GM18951 (cell line): ENCODE measurements at regions not wholly inside any gene's neighbourhood (a gene's known extent, or its start where the extent isn't known, plus 50 kb on each side); places are given as distances from the start of the nearest gene placed in this dataset.
"Not testable (repeated sequence)": the region's sequence is repeated elsewhere in the genome, so short reads cannot be mapped to it uniquely, and the experiment has no call there.

Source experiments
- POLR2A ChIP-seq: IDR thresholded peaks from 4 replicates; pipeline ENCODE4 v1.6.1; 2011; ENCODE audit warnings: mild to moderate bottlenecking; ENCODE audit not compliant: insufficient read length, insufficient read depth; ENCODE audit errors: extremely low read depth
- in situ Hi-C: fragments of 300-500 bp; cut with MboI; formaldehyde crosslinking; loops from one replicate; pipeline ENCODE4 v1.12.0; 2022; ENCODE audit warnings: low sequenced_read_pairs, mixed read lengths, inconsistent platforms; ENCODE audit not compliant: unreplicated experiment

DNA sequence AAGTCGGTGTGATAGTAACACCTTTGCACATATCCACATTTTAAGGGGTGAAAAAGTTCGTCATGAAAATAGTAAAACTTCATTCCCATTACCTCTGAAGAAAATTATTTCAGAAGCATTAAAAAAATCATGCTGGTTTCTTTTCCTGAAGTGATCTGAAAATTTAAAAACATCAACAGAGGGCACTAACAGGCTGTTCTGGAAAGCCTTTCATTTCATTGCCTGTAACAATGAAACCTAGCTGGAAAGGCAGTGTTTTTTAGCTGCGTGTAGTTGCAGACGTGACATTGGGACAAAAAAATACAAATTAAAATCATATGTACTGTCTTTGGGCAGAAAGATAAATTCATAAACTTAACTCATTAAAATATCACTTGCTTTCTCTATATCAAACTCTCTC lies 993.8 kb downstream of the GBE1 start:
- in situ Hi-C loops, result no loop called here
- no peak for TF ChIP-seq POLR2A

DNA sequence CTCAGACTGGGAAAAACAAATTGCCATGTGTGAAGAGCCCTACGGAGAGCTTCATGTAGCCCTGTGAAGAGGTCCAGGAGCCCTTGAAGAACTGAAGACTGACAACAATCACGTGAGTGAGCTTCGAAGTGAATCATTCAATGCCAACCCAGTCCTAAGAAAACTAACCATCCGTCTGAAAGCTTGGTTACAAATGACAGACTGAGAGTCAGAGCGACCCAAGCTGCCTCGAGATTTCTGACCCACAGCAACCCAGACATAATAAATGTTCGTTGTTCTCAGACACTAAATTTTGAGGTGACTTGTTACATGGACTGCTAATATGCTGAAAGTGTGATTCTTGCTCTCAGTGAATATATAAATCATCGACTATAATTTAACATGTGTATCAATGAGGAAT lies 987.2 kb upstream of the ROBO1 start:
- TF ChIP-seq POLR2A, result no peak
- in situ Hi-C loops, result no loop called here

DNA sequence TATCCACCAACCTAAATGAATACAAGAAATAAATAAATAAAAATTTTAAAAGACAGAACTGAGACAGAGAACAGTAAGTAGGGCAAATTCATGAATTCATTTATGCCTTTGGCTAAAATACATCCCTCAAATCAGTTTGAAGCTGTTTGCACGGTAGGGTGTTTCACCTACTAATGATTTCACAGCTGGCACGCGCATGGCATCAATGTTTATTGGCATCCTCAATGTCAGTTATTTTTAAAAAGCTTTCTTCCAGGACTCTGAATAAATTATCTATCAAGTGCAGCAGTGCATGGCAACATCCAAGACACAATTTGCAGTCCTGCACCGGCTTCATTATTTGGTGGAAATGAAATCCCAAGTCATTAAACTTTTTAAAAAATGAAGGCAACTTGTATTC lies 985.2 kb upstream of the ROBO1 start:
- in situ Hi-C loops, result no loop called here
- no peak for TF ChIP-seq POLR2A

DNA sequence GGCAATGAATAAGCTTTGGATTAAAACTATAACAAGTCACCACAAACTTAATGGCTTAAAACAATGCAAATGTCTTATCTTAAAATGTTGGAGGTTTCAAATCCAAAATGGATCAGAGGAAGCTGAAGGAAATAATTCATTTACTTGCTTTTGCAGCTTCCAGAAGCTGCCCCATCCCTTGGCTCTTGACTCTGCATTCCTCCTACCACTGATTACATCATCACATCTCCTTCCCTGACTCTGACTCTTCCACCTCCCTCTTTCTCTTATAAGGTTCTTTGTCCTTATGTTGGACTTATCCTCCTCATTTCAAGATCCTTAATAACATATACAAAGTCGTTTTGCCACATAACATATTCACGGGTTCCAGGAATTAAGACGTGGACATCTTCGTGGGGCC lies 982.8 kb upstream of the ROBO1 start:
- in situ Hi-C loops, result no loop called here

DNA sequence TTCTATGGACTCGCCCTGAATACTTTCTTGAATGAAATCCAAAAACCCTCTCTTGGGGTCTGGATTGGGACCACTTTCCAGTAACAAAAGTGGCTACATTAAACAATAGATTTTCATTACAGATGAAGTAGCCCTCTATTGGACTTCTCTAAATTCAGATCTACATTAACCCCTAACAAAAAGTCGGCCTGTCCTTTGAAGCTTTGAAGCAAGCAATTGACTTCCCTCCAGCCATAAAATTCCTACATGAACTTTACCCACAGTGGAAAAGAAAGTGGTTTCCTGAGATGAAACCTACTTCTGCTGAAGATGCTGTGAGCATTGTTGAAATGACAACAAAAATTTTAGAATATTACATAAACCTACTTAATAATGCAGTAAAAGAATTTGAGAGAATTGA lies 967.1 kb upstream of the ROBO1 start:
- in situ Hi-C loops, result no loop called here
- TF ChIP-seq POLR2A, result no peak

More for the DNA sequence above, 982.8 kb upstream of the ROBO1 start:
- no peak for TF ChIP-seq POLR2A

DNA sequence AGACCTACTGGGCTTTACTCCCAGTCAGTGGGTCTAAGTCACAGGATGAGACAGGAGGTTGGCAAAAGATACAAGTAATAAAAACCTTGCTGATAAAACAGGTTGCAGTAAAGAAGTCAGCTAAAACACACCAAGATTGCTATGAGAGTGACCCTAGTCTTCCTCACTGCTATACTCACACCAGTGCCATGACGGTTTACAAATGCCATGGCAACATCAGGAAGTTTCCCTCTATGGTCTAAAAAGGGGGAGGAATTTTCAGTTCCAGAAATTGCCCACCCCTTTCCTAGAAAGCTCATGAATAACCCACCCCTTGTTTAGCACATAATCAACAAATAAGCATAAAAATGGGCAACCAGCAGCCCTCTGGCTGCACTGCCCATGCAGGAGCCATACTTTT lies 966.7 kb upstream of the ROBO1 start:
- in situ Hi-C loops, result no loop called here
- TF ChIP-seq POLR2A, result no peak

DNA sequence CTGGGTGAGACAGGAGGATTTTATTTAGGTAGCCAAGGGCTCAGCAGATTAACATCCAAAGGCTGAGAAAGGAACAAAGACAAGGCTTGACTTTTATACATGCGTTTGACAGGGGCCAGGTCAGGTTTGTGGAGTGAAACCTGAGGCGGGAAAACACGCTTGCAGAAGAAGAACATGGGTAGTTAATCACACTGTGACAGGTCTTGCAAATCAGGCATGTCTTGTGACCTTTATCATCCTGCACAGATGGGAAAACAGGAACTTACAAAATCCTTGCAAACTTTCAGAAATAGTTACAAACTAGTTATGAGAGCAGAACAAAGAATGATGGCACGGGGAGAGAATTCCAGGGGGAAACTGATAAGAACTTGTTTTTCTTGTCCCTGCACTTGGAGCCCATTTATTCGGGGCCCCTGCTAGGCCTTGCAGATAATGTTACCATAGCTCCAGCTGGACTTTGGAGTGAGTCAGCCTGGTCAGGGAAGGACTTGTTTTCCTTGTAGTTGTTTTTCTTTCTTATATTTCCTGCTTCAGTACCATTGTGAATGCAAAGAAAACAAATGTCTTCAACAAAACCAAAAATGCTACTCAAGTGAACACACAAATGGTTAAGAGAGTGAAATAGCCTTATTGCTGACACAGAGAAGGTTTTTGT lies 965.9 kb upstream of the ROBO1 start:
- in situ Hi-C loops, result no loop called here
- TF ChIP-seq POLR2A, result no peak

DNA sequence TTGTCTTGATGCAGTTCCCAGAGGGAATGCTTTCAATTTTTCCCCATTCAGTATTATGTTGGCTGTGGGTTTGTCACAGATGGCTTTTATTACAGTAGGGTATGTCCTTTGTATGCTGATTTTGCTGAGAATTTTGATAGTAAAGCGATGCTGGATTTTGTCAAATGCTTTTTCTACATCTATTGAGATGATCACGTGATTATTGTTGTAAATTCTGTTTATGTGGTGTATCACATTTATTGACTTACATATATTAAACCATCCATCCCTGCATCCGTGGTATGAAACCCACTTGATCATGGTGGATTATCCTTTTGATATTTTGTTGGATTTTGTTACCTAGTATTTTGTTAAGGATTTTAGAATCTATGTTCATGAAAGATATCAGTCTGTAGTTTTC lies 959.8 kb upstream of the ROBO1 start:
- in situ Hi-C loops, result not testable (repeated sequence)

DNA sequence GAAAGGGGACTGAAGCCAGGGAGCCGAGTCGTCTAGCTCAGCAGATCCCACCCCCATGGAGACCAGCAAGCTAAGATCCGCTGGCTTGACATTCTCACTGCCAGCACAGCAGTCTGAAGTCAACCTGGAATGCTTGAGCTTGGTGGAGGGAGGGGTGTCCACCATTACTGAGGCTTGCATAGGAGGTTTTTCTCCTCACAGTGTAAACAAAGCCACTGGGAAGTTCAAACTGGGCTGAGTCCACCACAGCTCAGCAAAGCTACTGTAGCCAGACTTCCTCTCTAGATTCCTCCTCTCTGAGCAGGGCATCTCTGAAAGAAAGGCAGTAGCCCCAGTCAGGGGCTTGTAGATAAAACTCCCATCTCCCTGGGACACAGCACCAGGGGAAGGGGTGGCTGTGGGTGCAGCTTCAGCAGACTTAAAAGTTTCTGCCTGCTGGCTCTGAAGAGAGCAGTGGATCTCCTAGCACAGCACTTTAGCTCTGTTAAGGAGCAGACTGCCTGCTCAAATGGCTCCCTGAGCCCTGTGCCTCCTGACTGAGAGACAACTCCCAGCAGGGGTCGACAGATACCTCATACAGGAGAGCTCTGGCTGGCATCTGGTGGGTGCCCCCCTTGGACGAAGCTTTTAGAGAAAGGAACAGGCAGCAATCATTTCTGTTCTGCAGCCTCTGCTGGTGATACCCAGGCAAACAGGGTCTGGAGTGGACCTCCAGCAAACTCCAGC lies 942.0 kb upstream of the ROBO1 start:
- in situ Hi-C loops, result not testable (repeated sequence)

DNA sequence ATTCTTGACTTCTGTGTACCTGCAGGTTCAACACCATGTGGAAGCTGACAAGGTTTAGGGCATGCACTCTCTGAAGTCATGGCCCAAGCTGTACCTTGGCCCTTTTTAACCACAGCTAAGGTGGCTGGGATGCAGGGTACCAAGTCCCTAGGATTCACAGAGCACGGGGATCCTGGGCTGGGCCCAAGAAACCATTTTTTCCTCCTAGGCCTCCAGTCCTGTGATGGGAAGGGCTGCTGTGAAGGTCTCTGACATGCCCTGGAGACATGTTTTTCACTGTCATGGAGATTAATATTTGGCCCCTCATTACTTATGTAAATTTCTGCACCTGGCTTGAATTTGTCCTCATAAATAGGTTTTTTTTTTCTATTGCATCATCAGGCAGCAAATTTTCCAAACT lies 937.5 kb upstream of the ROBO1 start:
- no peak for TF ChIP-seq POLR2A
- in situ Hi-C loops, result no loop called here

DNA sequence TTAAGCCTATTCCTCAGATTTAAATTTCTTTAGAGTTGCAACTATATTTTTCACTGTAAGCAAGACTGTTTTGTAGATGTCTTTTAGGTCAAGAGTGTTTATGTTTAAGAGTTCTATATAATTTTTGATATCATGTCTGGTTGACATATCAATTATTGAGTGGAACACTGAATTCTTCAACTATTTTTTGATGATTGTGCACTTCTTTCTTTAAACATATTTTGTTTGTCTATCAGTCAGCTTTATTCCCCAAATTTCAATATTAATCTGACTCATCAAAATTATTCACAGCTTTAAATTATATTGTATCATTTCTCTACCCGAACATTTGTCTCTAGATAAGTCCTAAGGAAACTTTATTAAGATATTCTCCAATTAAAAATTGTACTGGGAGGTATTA lies 933.6 kb upstream of the ROBO1 start:
- in situ Hi-C loops, result no loop called here
- TF ChIP-seq POLR2A, result no peak

DNA sequence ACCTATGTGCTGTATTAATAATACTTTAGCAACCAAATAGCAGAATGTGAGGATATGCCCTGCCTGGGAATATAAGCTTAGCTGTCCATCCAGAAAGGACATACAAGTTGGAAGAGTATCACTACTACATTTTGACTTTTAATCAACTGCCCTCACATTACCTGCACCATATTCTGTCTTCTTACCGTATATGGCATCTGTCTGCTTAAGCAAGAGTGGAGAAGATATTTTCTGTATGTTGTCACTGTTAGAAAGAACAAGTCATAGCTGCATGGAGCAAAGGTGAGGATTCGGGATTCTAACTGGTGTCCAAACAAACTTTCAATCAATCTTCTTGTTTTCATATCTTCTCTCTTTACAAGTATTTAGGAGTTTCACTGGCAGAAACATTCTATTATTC lies 929.5 kb upstream of the ROBO1 start:
- no peak for TF ChIP-seq POLR2A
- in situ Hi-C loops, result no loop called here

DNA sequence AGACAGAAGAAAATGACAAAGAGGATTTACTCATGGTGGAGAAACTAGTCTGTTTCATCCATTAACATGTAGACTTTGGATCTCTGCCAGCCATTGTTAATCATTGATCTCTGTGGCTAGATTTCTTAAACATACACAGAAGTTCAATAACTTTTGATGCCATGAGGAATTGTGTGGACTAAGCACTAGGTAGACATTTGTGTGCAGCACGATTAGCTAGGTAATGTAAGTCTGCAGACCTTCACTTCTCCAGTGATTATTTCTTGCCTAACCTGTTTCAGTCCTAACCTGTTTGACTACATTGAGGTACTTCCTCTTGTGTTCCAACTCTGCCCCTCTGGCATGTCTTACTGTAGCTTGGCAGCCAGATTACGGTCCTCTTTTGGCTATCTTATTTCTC lies 928.5 kb upstream of the ROBO1 start:
- TF ChIP-seq POLR2A, result no peak

DNA sequence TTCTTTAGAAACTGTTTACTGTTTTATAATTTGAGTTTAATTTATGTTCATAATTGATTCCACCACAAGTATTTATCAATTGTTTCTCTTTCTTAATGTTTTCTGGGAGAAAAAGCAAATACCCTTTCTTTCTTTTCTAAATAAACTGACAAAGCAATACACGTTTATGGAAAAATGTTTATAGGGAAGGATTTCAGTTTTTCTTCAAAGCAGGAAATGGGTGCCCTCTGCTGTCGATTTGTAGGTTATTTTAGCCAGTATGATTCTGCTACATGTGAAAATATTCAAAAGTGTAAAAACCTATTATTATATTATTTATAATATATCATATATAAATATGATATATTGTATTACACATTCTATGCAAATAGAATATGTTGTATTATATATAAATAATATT lies 921.0 kb upstream of the ROBO1 start:
- TF ChIP-seq POLR2A, result no peak
- in situ Hi-C loops, result no loop called here

More for the DNA sequence above, 928.5 kb upstream of the ROBO1 start:
- in situ Hi-C loops, result no loop called here

DNA sequence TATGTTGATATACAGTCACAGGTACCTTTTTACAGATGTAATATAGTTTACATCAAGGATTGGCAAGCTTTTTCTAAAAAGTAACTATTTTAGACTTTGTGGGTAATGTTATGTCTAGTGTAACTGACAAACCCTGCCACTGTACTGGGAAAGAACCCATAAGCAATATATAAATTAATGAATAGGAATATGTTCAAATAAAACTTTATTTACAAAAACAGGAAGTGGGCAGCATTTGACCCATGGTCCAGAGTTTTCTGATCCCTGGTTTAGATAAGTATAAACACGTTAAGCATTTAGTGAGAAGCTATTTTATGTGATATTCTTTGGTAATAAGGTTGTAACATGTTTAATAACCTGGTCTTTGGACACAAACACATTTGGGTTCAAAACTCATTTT lies 915.2 kb upstream of the ROBO1 start:
- in situ Hi-C loops, result no loop called here
- TF ChIP-seq POLR2A, result no peak

DNA sequence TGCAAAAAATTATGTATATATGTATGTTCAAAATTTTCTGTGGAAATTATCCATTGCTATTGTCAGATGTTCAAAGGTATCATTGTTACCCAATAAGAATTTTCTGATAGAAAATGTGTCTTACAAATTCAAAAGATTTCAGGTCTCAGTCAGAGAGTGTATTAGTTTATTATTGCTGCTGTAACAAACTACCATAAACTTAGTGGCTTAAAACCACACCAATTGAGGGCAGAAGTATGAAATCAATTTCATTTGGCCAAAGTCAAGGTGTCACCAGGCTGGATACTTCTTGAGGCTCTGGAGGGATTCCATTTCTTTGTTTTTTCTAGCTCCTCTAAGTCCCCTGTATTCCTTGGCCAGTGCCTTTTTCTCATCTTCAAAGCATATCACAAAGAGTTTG lies 914.4 kb upstream of the ROBO1 start:
- in situ Hi-C loops, result no loop called here
- no peak for TF ChIP-seq POLR2A
